ENCODE measurements at regions not wholly inside any gene's neighbourhood (a gene's known extent, or its start where the extent isn't known, plus 50 kb on each side); places are given as distances from the start of the nearest gene placed in this dataset.
A peak's percentile ranks its signal among the peaks of the same experiment; 100 is the strongest.

GRCh38 chr1:36571106-36571505 lies 88.4 kb upstream of the CSF3R start:
- DNase-seq: no peak

DNA sequence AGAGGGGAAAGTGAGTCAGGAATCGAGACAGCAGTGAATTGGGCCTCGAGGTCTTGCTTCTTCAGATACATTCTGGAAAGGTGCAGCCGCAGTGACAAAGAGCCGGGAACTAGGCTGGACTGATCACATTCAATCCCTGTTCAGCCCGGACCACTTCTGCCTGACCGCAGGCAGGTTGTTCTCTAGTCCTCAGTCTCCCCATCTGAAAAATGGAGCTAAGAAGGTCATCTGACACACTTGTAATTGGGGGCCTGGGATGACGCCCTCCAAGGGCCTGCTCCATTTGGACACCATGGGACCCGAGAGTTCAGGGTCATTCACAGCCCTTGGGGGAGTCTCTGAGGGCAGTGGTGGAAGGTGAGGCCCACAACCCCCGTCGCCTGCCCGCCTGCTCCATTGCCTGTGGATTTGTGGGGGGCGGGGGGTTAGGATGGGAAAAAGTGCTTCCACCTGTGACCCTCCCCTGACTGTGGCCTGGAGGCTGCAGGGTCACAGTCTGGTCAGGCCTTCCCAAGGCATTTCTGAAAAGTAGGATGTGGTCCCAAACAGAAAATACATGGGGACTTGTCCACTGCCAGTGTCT lies 87.9 kb upstream of the CSF3R start:
- no peak for DNase-seq

- no peak for DNase-seq
These were observed 87.3 kb upstream of the CSF3R start for GRCh38 chr1:36570006-36570405.

GRCh38 chr1:36567601-36568341 lies 85.1 kb upstream of the CSF3R start:
- no peak for DNase-seq

GRCh38 chr1:36565576-36566501 lies 83.1 kb upstream of the CSF3R start:
- no peak for DNase-seq

- DNase-seq: no peak
These were observed 79.5 kb upstream of the CSF3R start for GRCh38 chr1:36562181-36562685.

- no peak for DNase-seq
These were observed 78.6 kb upstream of the CSF3R start for GRCh38 chr1:36561361-36561724.

- no peak for DNase-seq
These were observed 78.1 kb upstream of the CSF3R start for GRCh38 chr1:36560621-36561360.

- DNase-seq: no peak
These were observed 77.5 kb upstream of the CSF3R start for GRCh38 chr1:36560177-36560576.

- DNase-seq: no peak
These were observed 76.3 kb upstream of the CSF3R start for GRCh38 chr1:36559061-36559460.

DNA sequence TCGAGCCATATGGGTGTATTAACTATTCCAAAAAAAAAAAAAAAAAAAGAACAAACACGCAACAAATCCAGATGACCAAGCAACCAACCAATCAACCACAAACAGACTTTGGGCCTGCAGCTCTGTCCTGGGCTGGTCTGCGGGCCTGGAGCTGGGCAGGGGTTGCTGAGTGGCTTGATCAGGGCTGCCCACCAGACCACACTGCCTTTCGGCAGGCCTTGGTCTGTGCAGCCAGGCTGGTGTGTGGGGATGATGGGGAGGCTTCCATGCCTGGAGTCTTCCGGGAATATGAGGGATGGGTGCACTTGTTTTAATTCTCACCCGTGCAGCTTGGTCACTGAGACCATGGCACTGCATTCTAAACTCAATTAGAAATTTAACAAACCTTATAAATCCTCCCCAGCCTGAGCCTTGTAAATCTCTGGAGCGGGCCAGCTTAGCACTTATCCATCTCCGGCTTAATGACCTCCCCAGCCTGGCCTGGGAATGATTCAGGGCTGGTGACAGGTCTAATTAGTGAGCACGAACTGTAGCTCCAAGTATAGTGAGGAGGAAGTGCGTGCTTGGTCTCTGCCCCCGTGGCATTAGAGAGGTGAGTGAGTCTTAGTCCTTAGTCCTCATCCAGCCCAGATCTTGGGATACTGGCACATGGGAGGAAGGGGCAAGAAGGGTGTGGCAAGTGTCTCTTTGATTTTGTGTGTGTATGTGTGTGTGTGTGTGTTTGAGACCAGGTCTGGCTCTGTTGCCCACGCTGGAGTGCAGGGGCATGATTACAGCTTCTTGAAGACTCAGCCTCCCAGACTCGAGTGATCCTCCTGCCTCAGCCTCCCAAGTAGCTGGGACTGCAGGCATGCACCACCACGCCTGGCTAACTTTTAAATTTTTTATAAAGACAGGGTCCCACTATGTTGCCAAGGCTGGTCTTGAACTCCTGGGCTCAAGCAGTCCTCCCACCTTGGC lies 74.6 kb upstream of the CSF3R start:
- no peak for DNase-seq

GRCh38 chr1:36555041-36555440 lies 72.3 kb upstream of the CSF3R start:
- DNase-seq: no peak

DNA sequence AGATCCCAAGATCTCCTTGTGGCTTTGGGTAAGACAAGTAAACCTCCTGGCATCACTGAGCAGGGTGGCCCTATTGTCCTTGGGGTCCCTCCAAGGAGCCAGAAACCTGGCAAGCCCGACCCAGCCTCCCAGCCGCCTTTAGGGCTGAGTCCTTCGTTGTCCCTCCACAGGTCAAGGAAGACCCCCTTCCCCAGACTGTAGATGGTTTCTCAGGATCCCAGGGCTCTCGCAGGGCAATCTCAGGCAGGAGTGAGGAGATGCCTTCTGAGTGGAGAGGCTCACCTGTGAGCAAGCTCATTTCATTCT lies 71.6 kb upstream of the CSF3R start:
- no peak for DNase-seq

DNA sequence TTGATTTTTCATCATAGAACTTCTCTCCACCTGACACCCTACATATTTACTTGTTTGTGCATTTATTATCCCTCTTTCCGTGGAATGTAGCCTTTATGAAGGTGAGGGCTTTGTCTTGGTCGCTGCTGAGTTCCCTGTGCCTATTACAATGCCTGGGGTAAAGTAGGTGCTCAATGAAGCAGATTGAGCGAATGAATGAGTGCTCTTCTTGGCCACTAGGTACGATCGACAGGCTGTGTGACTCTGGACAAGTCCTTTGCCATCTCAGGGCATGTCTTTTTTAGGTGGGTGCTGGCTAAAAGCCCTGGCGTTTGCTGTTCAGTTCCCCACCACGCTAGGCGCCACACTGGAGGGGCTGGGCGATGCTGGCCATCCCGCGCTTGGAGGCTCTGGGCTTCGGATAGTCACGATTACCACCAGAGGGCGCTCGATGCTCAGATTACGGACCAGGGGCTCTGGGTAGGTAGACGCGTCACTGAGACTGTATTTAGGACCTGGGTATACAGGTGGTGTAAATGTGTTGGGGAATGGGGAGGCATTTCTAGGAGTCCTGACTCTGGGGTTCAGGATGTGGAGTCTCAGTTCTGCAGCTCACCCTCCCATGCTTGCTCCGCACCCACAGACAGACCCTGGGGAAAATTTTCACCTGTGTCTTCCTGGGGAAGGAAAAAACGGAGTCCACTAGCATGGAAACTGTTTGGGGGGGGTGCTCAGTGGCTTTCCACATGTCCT lies 71.0 kb upstream of the CSF3R start:
- DNase-seq: peak; percentile 79

DNA sequence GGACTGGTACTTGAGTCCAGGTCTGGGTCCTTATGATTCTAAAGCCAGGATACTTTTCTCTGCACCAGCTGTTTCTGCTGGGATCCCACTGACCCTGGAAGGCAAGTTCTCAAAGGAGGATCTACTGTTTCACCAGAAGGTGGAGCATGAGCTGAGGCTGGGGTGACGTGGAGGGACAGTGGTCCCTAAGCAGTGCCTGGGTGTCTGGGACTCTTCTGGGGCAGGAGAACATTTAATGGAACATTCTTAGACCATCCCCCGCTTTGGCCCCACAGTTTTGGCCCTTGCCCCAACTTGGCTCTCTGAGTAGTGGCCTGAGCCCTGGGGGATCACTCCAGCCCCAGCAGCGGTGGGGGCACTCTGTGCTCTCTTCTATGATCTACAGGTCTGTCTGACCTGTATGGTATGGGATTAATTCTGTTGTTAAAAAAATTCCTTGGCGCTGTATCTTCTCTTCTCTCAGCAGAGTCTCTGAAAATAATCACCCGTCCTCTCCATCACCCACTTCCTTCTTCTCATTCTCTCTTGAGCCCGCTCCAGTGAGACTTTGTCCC lies 60.3 kb upstream of the CSF3R start:
- no peak for DNase-seq

- DNase-seq: no peak
These were observed 59.6 kb upstream of the CSF3R start for GRCh38 chr1:36542024-36542961.

DNA sequence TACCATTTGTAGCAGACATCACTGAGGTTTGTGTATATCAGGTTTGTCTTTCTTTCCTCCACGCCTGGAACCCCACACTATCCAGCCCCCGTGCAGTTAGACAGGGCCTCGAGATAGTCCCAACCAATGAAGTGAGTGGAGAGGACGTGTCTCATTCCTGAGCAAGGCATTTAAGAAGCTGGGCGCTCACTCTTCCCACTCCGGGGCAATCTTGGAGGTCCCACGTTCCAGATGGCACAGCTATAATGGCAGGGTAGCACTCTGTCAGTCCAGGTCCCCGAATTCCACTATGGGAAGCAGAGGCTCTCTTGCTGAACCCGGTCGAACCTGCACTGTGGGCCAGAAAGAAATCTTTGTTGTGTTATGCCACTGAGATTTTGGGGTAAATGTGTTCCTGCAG lies 57.3 kb upstream of the CSF3R start:
- no peak for DNase-seq

DNA sequence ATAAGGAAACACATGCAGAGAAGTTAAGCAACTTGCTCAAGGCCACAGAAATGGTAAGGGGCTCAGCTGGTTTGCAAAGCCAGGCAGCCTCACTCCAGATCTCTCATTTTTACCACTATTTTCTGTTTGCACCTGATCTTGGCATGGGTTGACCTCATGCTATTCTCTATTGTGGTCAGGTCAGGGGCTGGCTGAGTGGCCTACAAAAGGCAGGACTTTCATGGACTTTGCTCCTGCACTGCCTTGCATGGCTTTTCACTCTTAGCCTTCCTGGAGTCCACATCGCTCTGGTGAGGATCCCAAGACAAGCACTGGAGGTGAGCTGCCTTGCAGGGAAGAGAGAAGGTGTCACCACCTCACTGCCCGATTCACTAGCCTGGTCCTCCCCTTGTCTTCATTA lies 56.8 kb upstream of the CSF3R start:
- DNase-seq: no peak

- DNase-seq: no peak
These were observed 55.3 kb upstream of the CSF3R start for GRCh38 chr1:36537991-36538390.
